GM12878 (cell line): ENCODE measurements at regions not wholly inside any gene's neighbourhood (a gene's known extent, or its start where the extent isn't known, plus 50 kb on each side); places are given as distances from the start of the nearest gene placed in this dataset.

Experiments
- ATAC-seq: fragments of 200-7000 bp; cut with Tn5 transposase; 3 replicates; pipeline ENCODE4 v1.9.1; 2020; ENCODE audit warnings: mild to moderate bottlenecking, moderate library complexity
- BruUV-seq: library from RNA; stranded (reverse); fragments of 400-500 nt; replicated peaks from 2 replicates; lab custom pipeline; 2021; lab: Mats Ljungman, UMichigan
- CTCF ChIA-PET: fragments of 300-600 bp; sonication (Branson Sonifier 250); formaldehyde crosslinking; extraction: SDS; loops from one replicate; lab custom pipeline; 2021; ENCODE audit warnings: inconsistent platforms; lab: Yijun Ruan, JAX
- POLR2A ChIA-PET: fragments of 350-600 bp; formaldehyde crosslinking; extraction: SDS; loops from one replicate; lab custom pipeline; 2021; ENCODE audit warnings: inconsistent platforms; lab: Charles Lee
- RAD21 ChIA-PET: fragments of 300-600 bp; sonication (Branson Sonifier 250); formaldehyde crosslinking; loops from one replicate; lab custom pipeline; 2023; ENCODE audit warnings: antibody characterized with exemption; ENCODE audit not compliant: unreplicated experiment; lab: Charles Lee
- SMC1A ChIA-PET: fragments of 300-600 bp; sonication (Branson Sonifier 250); formaldehyde crosslinking; loops from one replicate; lab custom pipeline; 2023; ENCODE audit not compliant: unreplicated experiment, uncharacterized antibody; lab: Charles Lee
- DNase-seq: peaks from one replicate; pipeline ENCODE4 v3.0.0-alpha.2; 2011; ENCODE audit warnings: low read depth, low spot score
- FAIRE-seq: peaks from 3 replicates; lab custom pipeline; 2011; peaks lifted over from hg19 to GRCh38; lab: Jason Lieb, UNC
- H2AFZ ChIP-seq: 2 replicates; pipeline ENCODE4 v1.6.0; 2011; ENCODE audit warnings: low read depth, low read length, control low read depth; ENCODE audit not compliant: control insufficient read depth
- H3K27ac ChIP-seq: 2 replicates; pipeline ENCODE4 v1.5.1; 2011; ENCODE audit warnings: control low read depth; ENCODE audit not compliant: control insufficient read depth, insufficient read depth
- H3K27me3 ChIP-seq, 2 experiments: replicated peaks in 1 of 2; 2 replicates each; pipeline versions ENCODE4 v1.6.0 to v1.6.1; 2011; ENCODE audit warnings: low read length in 1 of 2; ENCODE audit not compliant: control insufficient read depth in 2 of 2, insufficient read depth in 2 of 2
- H3K36me3 ChIP-seq, 2 experiments: 2 replicates each; pipeline ENCODE4 v1.5.1; 2011; ENCODE audit warnings: low read length in 1 of 2; ENCODE audit not compliant: control insufficient read depth in 2 of 2, insufficient read depth in 2 of 2
- H3K4me1 ChIP-seq: 2 replicates; pipeline ENCODE4 v1.6.1; 2011; ENCODE audit warnings: mild to moderate bottlenecking, low read length, moderate library complexity, mixed read lengths; ENCODE audit not compliant: control insufficient read depth, insufficient read depth
- H3K4me2 ChIP-seq: 2 replicates; pipeline ENCODE4 v1.6.0; 2011; ENCODE audit warnings: control low read depth; ENCODE audit not compliant: control insufficient read depth, insufficient read depth
- H3K4me3 ChIP-seq: fragments of 200-600 bp; sonication (generic); 2 replicates; pipeline ENCODE4 v1.5.1; 2016
- H3K79me2 ChIP-seq: 2 replicates; pipeline ENCODE4 v1.6.0; 2011; ENCODE audit warnings: low read length; ENCODE audit not compliant: control insufficient read depth, insufficient read depth
- H3K9ac ChIP-seq: 2 replicates; pipeline ENCODE4 v1.8.0; 2011; ENCODE audit warnings: low read length, control low read depth, mixed read lengths; ENCODE audit not compliant: control insufficient read depth, insufficient read depth
- H3K9me3 ChIP-seq: replicated peaks from 3 replicates; pipeline ENCODE4 v1.5.1; 2011; ENCODE audit warnings: mild to moderate bottlenecking, low read length; ENCODE audit not compliant: control insufficient read depth, insufficient read depth
- H4K20me1 ChIP-seq: 2 replicates; pipeline ENCODE4 v1.6.0; 2011; ENCODE audit not compliant: control insufficient read depth, insufficient read depth
- ASH2L ChIP-seq: fragments of 300-600, 200-600 bp; sonication (generic); IDR thresholded peaks from 2 replicates; pipeline ENCODE4 v1.6.1; 2017; ENCODE audit warnings: low read depth, mild to moderate bottlenecking, borderline replicate concordance
- MEF2A ChIP-seq: IDR thresholded peaks from 2 replicates; pipeline ENCODE4 v1.6.1; 2011; ENCODE audit warnings: low read depth, mild to moderate bottlenecking, low read length, moderate library complexity; ENCODE audit not compliant: insufficient read depth
- MXI1 ChIP-seq: fragments of 150-350 bp; IDR thresholded peaks from 2 replicates; pipeline ENCODE4 v1.6.1; 2011; ENCODE audit warnings: low read depth, mild to moderate bottlenecking, inconsistent platforms, low read length, improper control_type of control experiment
- NR2C1 ChIP-seq: fragments of 450-650 bp; IDR thresholded peaks from 2 replicates; pipeline ENCODE4 v1.6.1; 2017; ENCODE audit warnings: antibody characterized with exemption, mild to moderate bottlenecking, moderate library complexity
- RAD21 ChIP-seq: IDR thresholded peaks from 2 replicates; pipeline ENCODE4 v1.6.1; 2011; ENCODE audit warnings: mild to moderate bottlenecking, low read depth, low read length, moderate library complexity; ENCODE audit not compliant: insufficient read depth
- YBX1 ChIP-seq: fragments of 450-650 bp; IDR thresholded peaks from 2 replicates; pipeline ENCODE4 v1.6.1; 2016; ENCODE audit warnings: antibody characterized with exemption
- ZNF24 ChIP-seq: fragments of 450-650 bp; IDR thresholded peaks from 2 replicates; pipeline ENCODE4 v1.6.1; 2017; ENCODE audit warnings: antibody characterized with exemption, mild to moderate bottlenecking
- WGBS: methylation state at CpG from one replicate; pipeline ENCODE4 v1.1.6; 2016; ENCODE audit warnings: low lambda C conversion rate; ENCODE audit not compliant: insufficient replicate concordance, insufficient coverage; ENCODE audit errors: missing lambda C conversion rate; 5-methylcytosine and 5-hydroxymethylcytosine counted together
- in situ Hi-C: fragments of 300-500 bp; cut with MboI; formaldehyde crosslinking; loops from 9 replicates; pipeline ENCODE4 v1.14.3; 2018; ENCODE audit warnings: mixed read lengths
- intact Hi-C: fragments of 100-400 bp; cut with micrococcal nuclease; formaldehyde crosslinking; loops from one replicate; pipeline ENCODE4 v1.14.2; 2022; ENCODE audit not compliant: unreplicated experiment
- TF ChIP-seq, protein P1 (sequence below), 3 experiments: IDR thresholded peaks in 2 of 3; conservative IDR thresholded peaks in 1 of 3; 2 replicates each; pipeline ENCODE4 v1.5.1; 2011; ENCODE audit warnings: low read depth in 3 of 3, low read length in 3 of 3, mild to moderate bottlenecking in 3 of 3, control low read depth in 2 of 3, moderate library complexity in 2 of 3, inconsistent platforms in 1 of 3, mixed read lengths in 1 of 3; ENCODE audit not compliant: control insufficient read depth in 2 of 3, insufficient read depth in 1 of 3; ENCODE audit errors: extremely low read depth in 1 of 3
- TF ChIP-seq, protein P2 (sequence below): IDR thresholded peaks from 2 replicates; pipeline ENCODE4 v1.6.1; 2011; ENCODE audit warnings: low read depth, mild to moderate bottlenecking, low read length, moderate library complexity, borderline replicate concordance; ENCODE audit errors: extremely low read depth

DNA sequence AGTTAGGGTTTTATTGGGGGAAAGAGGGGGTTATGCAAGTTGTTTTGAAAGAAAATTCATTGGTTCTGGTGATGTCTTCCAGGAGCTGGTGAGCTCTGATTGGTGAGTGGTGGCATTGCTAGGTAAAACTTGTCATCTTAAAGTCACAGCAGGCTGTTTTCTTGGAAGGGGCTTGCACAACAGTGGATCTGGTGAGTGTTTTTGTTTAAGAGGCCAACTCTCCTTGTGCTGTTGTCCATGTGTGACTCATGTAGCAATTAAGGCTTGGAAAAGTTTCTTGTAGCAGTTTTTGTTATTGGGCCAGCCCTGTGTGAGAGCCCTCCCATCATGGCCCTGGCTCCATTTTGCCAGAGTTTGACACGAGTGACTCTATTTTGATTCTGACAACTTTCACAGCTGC lies 109.4 kb downstream of the RFC3 start:
- RAD21 ChIA-PET = no interaction called here

DNA sequence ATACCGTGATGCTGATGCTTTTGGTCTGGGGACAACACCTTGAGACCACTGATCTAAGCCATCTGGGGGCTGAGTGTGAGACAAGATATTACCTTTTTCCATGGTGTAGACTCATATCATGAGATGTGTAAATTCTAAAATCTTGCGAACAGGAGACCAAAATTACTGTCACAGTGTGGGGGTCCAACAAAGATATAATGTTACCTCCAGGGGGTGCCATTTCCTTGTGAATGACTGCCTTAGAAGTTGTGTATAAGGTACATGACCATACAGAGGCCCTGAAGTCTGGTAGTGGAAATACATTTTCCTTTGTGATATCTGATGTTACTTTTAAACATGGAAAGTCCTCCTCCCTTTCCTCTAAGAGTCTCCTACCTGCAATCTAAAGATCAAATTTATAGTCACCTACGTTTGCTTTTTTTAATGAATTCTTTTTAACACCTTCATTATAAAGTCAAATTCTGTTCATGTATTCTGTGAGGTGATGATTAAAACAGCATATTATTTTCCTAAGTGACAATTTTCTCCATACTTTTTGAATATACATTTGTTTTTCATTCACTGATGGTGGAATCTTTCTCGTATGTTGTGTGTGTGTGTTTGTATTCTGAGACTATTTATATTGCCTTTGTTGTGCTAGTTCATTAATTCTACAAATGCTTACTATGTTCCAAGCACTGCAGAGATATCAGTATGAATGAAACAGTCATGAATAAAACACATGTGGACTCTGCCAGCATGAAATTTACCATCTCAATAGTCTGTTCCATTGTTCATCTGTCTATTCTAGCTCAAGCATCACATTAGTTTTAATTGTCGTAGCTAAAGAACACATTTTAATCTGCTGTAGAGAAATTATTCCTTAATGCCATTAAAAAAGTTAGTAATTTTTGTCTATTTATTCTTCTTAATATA lies 113.7 kb downstream of the RFC3 start:
- Histone ChIP-seq H3K4me1 (0 out of 2 replicates have a peak, but pooled peaks cover 3% of the 10 kb centered on the region), H3K9ac (no peak overlapping the region), H3K36me3 (no peaks in the 10 kb centered on the region), H2AFZ (no peak overlapping the region), H3K79me2 (no peaks in the 10 kb centered on the region), H3K9me3 (no peaks in the 10 kb centered on the region), H3K4me3 (no peak overlapping the region), H3K4me2 (no peak overlapping the region), H4K20me1 (no peaks in the 10 kb centered on the region), H3K27ac (no peak overlapping the region), H3K27me3 (no peaks in the 10 kb centered on the region)
- ChIA-PET SMC1A (interaction anchor here (0.6 to 2.7 kb wide), 4 partner anchors 14 to 1231 kb away, joined by 3 to 22 read pairs (median 3); no protein-coding TSS in a partner anchor), POLR2A (no interaction called here), RAD21 (interaction anchor here (0.7 to 2.3 kb wide), 6 partner anchors 142 to 1233 kb away, joined by 3 to 13 read pairs (median 5); no protein-coding TSS in a partner anchor), CTCF (interaction anchor here (0.5 to 3.8 kb wide), 9 partner anchors 8 to 1233 kb away, joined by 3 to 27 read pairs (median 4); no protein-coding TSS in a partner anchor)
- 70% methylated on average over 5 of the region's 5 CpGs for WGBS
- FAIRE-seq (peak; percentile 7), ATAC-seq (peak; percentile 93), DNase-seq (peak; percentile 4)
- in situ Hi-C loops = loop anchor here (5.0 kb wide), 2 partner anchors 146 to 1226 kb away; no protein-coding TSS in a partner anchor
- intact Hi-C loops = loop anchor here (1.0 to 2.0 kb wide), 2 partner anchors 146 to 1225 kb away; no protein-coding TSS in a partner anchor
- no TSS peak for BruUV-seq
- TF ChIP-seq ZNF24 (no peak), NR2C1 (no peak), MEF2A (no peak), YBX1 (no peak), RAD21 (peak; percentile 93), ASH2L (no peak), MXI1 (no peak)
- TF ChIP-seq, protein P1, sequence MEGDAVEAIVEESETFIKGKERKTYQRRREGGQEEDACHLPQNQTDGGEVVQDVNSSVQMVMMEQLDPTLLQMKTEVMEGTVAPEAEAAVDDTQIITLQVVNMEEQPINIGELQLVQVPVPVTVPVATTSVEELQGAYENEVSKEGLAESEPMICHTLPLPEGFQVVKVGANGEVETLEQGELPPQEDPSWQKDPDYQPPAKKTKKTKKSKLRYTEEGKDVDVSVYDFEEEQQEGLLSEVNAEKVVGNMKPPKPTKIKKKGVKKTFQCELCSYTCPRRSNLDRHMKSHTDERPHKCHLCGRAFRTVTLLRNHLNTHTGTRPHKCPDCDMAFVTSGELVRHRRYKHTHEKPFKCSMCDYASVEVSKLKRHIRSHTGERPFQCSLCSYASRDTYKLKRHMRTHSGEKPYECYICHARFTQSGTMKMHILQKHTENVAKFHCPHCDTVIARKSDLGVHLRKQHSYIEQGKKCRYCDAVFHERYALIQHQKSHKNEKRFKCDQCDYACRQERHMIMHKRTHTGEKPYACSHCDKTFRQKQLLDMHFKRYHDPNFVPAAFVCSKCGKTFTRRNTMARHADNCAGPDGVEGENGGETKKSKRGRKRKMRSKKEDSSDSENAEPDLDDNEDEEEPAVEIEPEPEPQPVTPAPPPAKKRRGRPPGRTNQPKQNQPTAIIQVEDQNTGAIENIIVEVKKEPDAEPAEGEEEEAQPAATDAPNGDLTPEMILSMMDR (IDR thresholded peaks at IDR 0.05 in 2 of 3, conservative IDR thresholded peaks at IDR 0.05 in 1 of 3; ENCODE audit: control insufficient read depth in 2 of 3, extremely low read depth in 1 of 3, insufficient read depth in 1 of 3, low read depth in 3 of 3, low read length in 3 of 3) = peak; percentile 44 to 61 (median 44); a peak in 5 of 6 replicates

More for the DNA sequence above, 109.4 kb downstream of the RFC3 start:
- Histone ChIP-seq H3K36me3 (no peaks in the 10 kb centered on the region), H3K4me1 (no peaks in the 10 kb centered on the region), H3K4me2 (no peak overlapping the region), H3K27me3 (no peaks in the 10 kb centered on the region), H3K27ac (no peak overlapping the region), H4K20me1 (no peaks in the 10 kb centered on the region), H3K4me3 (no peak overlapping the region), H3K79me2 (no peaks in the 10 kb centered on the region), H3K9me3 (no peaks in the 10 kb centered on the region), H3K9ac (no peak overlapping the region), H2AFZ (no peak overlapping the region)
- DNase-seq = no peak
- in situ Hi-C loops (no loop called here), intact Hi-C loops (no loop called here)
- FAIRE-seq = no peak
- ChIA-PET POLR2A (interaction anchor here (0.5 kb wide), 1 partner anchor 111 kb away, joined by 4 read pairs; no protein-coding TSS in a partner anchor), SMC1A (interaction anchor here (0.8 to 1.6 kb wide), 2 partner anchors 91 to 151 kb away, joined by 3 to 4 read pairs; no protein-coding TSS in a partner anchor), CTCF (interaction anchor here (0.6 to 0.7 kb wide), 4 partner anchors 106 to 818 kb away, joined by 3 read pairs; no protein-coding TSS in a partner anchor)
- WGBS = 79% methylated on average over 1 of the region's 1 CpG
- no peak for ATAC-seq
- no peak for TF ChIP-seq ASH2L
- TF ChIP-seq, protein P2, sequence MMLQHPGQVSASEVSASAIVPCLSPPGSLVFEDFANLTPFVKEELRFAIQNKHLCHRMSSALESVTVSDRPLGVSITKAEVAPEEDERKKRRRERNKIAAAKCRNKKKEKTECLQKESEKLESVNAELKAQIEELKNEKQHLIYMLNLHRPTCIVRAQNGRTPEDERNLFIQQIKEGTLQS = no peak
- BruUV-seq = no TSS peak
